GM18507 (cell line): ENCODE measurements at regions not wholly inside any gene's neighbourhood (a gene's known extent, or its start where the extent isn't known, plus 50 kb on each side); places are given as distances from the start of the nearest gene placed in this dataset.
"Not testable (repeated sequence)": the region's sequence is repeated elsewhere in the genome, so short reads cannot be mapped to it uniquely, and the experiment has no call there.

ENCODE experiments used
- DNase-seq: peaks from one replicate; pipeline ENCODE4 v3.0.0; 2011; ENCODE audit warnings: low read depth; ENCODE audit not compliant: insufficient read length; ENCODE audit errors: extremely low spot score
- FAIRE-seq: peaks from 2 replicates; lab custom pipeline; 2011; peaks lifted over from hg19 to GRCh38; lab: Jason Lieb, UNC

DNA sequence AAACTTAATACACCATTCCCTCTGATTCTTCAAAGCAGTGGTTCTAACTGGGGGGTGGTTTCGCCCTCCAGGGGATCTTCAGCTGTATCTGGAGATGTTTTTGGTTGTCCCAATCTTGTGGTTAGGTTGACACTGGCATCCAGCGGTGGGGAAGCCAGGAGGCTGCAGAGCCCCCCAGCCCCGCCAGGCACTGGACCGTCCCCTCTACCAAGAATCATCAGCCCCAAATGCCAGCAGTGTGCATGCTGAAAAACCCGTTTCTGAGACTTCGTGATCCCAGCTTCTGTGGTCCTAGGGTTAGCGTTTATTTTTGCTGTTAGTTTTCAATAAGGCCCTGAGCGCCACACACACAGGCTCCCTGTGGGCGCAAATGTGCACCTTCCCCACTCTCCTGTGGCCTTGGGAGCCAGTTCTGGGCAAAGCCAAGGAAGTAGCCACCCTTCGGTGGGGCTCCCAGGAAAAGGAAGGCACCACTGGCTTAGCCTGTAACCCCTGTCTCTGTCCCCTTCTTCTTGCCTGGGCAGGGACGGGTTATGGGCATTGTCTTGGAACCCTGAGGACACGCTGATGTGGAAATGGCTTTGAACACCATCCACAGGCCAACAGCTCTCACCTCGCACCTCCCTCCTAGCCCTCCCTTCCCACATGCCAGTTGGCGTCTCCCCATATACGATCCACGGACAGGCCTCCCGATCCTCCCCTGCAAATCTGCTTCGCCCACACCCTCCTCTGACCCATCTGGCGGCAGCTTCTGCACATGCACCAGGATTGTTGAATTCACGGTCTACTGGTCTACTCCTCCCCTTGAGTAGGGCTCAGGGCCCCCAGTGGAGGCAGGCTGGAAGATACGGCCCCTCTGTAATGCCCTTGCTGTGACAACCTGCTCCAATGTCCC lies 71.4 kb upstream of the CCND1 start:
- FAIRE-seq (no peak), DNase-seq (no peak)

GRCh38 chr11:69572233-69572860 lies 68.6 kb upstream of the CCND1 start:
- no peak for DNase-seq

DNA sequence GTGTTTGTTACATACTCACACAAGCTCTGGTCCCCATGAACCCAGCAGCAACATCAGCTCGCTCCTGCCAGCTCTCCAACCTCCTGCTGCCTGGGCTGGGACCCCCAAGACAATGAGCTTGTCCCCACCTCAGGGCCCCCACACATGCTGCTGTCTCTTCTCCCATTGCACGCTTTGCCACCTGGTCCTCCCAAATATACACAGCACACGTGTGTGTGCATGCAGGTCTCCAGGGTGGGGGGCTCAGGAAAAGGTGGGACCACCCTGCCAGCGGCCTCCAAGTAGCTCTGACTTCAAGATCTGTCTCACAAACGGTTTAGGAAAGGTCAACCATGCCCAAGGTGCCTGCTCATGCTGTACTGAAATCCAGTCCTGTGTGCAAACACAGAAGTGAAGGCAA lies 68.1 kb upstream of the CCND1 start:
- FAIRE-seq (no peak), DNase-seq (no peak)

More at GRCh38 chr11:69572233-69572860, 68.6 kb upstream of the CCND1 start:
- FAIRE-seq, result no peak

- no peak for DNase-seq
- no peak for FAIRE-seq
These were observed 67.0 kb upstream of the CCND1 start for GRCh38 chr11:69573761-69574607.

DNA sequence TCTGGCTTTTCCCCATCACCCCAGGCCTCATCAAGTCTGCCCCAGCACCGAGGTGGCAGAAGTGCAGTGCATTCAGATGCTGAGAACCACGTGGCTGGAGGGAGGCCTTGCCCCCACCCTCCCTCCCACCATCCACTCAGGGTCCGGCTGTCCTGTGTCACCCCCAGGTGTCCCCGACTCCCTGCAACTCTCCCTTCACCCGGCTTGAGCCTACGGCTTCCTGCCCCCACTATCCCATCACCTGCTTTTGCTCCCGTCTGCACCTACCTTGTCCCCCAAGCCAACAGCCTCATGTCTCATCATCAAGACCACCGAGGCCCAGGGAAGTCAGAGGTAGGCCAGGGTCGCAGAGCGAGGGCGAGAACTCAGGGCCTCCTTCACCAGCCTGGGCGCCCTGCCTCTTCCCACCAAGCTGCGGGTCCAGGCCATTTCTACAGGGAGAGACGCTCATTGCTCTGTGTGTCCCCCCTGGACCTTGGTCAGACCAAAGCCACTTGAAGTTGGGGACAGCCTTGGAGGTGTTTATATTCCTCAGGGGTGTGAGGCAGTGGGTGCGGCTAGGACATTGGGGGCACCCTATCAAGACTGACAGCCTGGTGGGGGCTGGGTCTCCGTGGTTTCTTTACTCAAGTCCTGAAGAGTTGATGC lies 66.2 kb upstream of the CCND1 start:
- FAIRE-seq (no peak), DNase-seq (no peak)

DNA sequence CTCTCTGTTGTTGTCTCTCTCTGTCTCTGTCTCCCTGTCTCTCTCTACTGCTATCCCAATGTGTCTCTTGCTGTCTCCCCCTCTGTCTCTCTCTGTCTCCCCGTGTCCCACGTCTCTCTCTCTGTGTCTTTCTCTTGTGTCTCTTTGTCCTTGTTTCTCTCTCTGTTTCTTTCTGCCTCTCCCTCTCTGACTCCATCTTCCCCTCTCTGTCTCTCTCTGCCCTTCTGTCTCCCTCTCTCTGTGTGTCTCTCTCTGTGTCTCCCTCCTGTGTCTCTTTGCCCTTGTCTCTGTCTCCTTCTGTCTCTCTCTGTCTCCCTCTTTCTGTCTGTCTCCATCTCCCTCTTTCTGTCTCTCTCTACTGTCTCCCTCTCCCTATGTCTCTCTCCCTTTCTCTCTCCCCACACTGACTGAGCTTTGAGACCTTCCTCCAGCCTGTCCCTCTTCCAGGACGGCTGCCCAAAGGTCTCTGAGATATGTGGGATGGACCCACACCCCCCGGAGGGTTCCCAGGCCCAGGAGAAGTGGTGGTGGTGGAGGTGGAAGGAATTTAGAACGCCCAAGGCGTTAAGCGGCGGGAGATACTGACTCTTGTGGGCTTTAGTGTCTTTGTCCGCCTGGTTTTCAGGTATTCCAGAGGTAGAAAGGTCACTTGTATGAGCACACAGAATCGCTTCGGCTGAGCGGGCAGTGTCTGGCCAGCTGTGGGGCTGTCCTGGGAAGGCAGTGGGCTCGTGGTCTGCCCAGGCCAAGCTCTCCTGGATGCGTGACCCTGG lies 65.5 kb upstream of the CCND1 start:
- no peak for DNase-seq

GRCh38 chr11:69576069-69576782 lies 64.7 kb upstream of the CCND1 start:
- FAIRE-seq (no peak), DNase-seq (no peak)

More for the DNA sequence above, 65.5 kb upstream of the CCND1 start:
- no peak for FAIRE-seq

DNA sequence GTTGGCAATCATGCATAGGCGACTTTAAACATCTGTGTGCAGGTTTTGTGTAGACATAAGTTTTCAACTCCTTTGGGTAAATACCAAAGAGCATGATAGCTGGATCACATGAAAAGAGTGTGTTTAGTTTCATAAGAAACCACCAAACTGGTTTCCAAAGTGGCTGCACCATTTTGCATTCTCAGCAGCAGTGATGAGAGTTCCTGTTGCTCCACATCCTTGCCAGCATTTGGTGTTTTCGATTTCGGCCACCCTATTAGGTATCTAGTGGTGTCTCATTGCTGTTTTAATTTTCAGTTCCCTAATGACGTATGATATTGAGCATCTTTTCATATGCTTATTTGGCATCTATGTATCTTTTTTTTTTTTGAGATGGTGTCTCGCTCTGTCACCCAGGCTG lies 62.8 kb upstream of the CCND1 start:
- FAIRE-seq, result peak; percentile 41

GRCh38 chr11:69580529-69580928 lies 60.4 kb upstream of the CCND1 start:
- DNase-seq, result no peak
- no peak for FAIRE-seq

More for the DNA sequence above, 62.8 kb upstream of the CCND1 start:
- DNase-seq, result no peak

GRCh38 chr11:69582756-69583467 lies 58.0 kb upstream of the CCND1 start:
- FAIRE-seq (no peak), DNase-seq (no peak)

GRCh38 chr11:69584160-69584559 lies 56.8 kb upstream of the CCND1 start:
- FAIRE-seq, result no peak
- DNase-seq, result no peak

DNA sequence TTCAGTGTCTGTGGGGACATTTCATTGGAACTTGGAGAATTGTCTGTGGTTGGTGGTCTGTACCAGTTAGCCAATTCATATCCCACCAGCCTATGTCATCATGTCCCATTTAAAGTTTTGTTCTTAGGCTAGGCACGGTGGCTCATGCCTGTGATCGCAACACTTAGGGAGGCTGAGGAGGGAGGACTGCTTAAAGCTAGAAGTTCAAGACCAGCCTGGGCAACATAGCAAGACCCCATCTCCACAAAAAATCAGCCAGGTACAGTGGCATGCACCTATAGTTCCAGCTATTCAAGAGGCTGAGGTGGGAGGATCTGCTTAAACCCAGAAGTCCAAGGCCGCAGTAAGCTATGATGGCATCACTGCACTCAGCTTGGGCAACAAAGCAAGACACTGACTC lies 55.6 kb upstream of the CCND1 start:
- FAIRE-seq (no peak), DNase-seq (no peak)

- DNase-seq (no peak), FAIRE-seq (no peak)
These were observed 53.4 kb upstream of the CCND1 start for GRCh38 chr11:69587454-69588090.

GRCh38 chr11:69588270-69588669 lies 52.7 kb upstream of the CCND1 start:
- DNase-seq, result no peak
- no peak for FAIRE-seq

GRCh38 chr11:69590088-69590487 lies 50.9 kb upstream of the CCND1 start:
- FAIRE-seq, DNase-seq: not testable (repeated sequence)
